K562 (cell line): ENCODE measurements at regions not wholly inside any gene's neighbourhood (a gene's known extent, or its start where the extent isn't known, plus 50 kb on each side); places are given as distances from the start of the nearest gene placed in this dataset.
"Not testable (repeated sequence)": the region's sequence is repeated elsewhere in the genome, so short reads cannot be mapped to it uniquely, and the experiment has no call there.

Source experiments
- ATAC-seq: fragments of 200-7000 bp; cut with Tn5 transposase; 3 replicates; pipeline ENCODE4 v1.9.1; 2020; ENCODE audit warnings: moderate library complexity
- BruUV-seq: library from RNA; stranded (reverse); fragments of 400-500 nt; replicated peaks from 2 replicates; lab custom pipeline; 2021; lab: Mats Ljungman, UMichigan
- CTCF ChIA-PET: fragments of 300-600 bp; formaldehyde crosslinking; extraction: SDS; loops from one replicate; lab custom pipeline; 2021; ENCODE audit warnings: low intra/inter-chr PET ratio; lab: Yijun Ruan, JAX
- POLR2A ChIA-PET: fragments of 300-600, 350-650 bp; sonication (Branson Sonifier 250); formaldehyde crosslinking; extraction: SDS; loops from one replicate; lab custom pipeline; 2021; ENCODE audit warnings: antibody characterized with exemption, inconsistent platforms; lab: Yijun Ruan, JAX
- DNase-seq, 4 experiments: peaks; one replicate each; pipeline versions ENCODE4 v3.0.0 to v3.0.0-alpha.2; 2011 to 2018; ENCODE audit warnings: low spot score in 3 of 4, mixed read lengths in 3 of 4; ENCODE audit errors: extremely low read depth in 1 of 4
- FAIRE-seq: peaks from 2 replicates; lab custom pipeline; 2011; peaks lifted over from hg19 to GRCh38; lab: Jason Lieb, UNC
- H2AFZ ChIP-seq: 2 replicates; pipeline ENCODE4 v1.6.0; 2011; ENCODE audit warnings: low read depth, low read length, control low read depth, inconsistent platforms
- H3K27ac ChIP-seq: fragments of 200-600 bp; 3 replicates; pipeline ENCODE4 v1.8.0; 2011; ENCODE audit warnings: low read depth, mild to moderate bottlenecking, control low read depth, inconsistent platforms, low read length, moderate library complexity, mixed read lengths; ENCODE audit errors: extremely low read depth
- H3K27me3 ChIP-seq, 2 experiments: fragments of 300-600 bp in 1 of 2; 2 replicates in 1 of 2; 3 replicates in 1 of 2; pipeline versions ENCODE4 v1.6.0 to v1.8.0; 2011; ENCODE audit warnings: inconsistent platforms in 2 of 2, low read length in 2 of 2, mild to moderate bottlenecking in 1 of 2, mixed read lengths in 1 of 2, moderate library complexity in 1 of 2; ENCODE audit not compliant: control insufficient read depth in 2 of 2, insufficient read depth in 2 of 2
- H3K36me3 ChIP-seq: fragments of 300-600 bp; 3 replicates; pipeline ENCODE4 v1.8.0; 2011; ENCODE audit warnings: mild to moderate bottlenecking, low read length, inconsistent platforms; ENCODE audit not compliant: control insufficient read depth, insufficient read depth
- H3K4me1 ChIP-seq, 2 experiments: fragments of 200-600 bp in 1 of 2; replicated peaks in 1 of 2; 2 replicates in 1 of 2; 3 replicates in 1 of 2; pipeline versions ENCODE4 v1.5.1 to v1.8.0; 2011; ENCODE audit warnings: inconsistent platforms in 2 of 2, low read length in 2 of 2, mild to moderate bottlenecking in 1 of 2, mixed read lengths in 1 of 2, moderate library complexity in 1 of 2; ENCODE audit not compliant: control insufficient read depth in 2 of 2, insufficient read depth in 2 of 2
- H3K4me2 ChIP-seq: 2 replicates; pipeline ENCODE4 v1.6.1; 2011; ENCODE audit warnings: low read length, control low read depth, inconsistent platforms, mixed read lengths; ENCODE audit not compliant: insufficient read depth
- H3K4me3 ChIP-seq: fragments of 200-600 bp; sonication (generic), shearing (Covaris generic); 2 replicates; pipeline ENCODE4 v1.5.1; 2016; ENCODE audit warnings: control low read depth, inconsistent platforms
- H3K79me2 ChIP-seq: fragments of 200-600 bp; 3 replicates; pipeline ENCODE4 v1.8.0; 2011; ENCODE audit warnings: low read length, inconsistent platforms; ENCODE audit not compliant: control insufficient read depth, insufficient read depth
- H3K9ac ChIP-seq, 2 experiments: 2 replicates each; pipeline versions ENCODE4 v1.6.0 to v1.6.1; 2011; ENCODE audit warnings: low read depth in 2 of 2, low read length in 2 of 2, control low read depth in 1 of 2, inconsistent platforms in 1 of 2, mild to moderate bottlenecking in 1 of 2, mixed read lengths in 1 of 2; ENCODE audit not compliant: insufficient read depth in 1 of 2
- H3K9me1 ChIP-seq: one replicate; pipeline ENCODE4 v1.6.0; 2011; ENCODE audit warnings: inconsistent platforms, mild to moderate bottlenecking, low read length, moderate library complexity; ENCODE audit not compliant: control insufficient read depth, insufficient read depth
- H3K9me3 ChIP-seq: replicated peaks from 2 replicates; pipeline ENCODE4 v1.5.1; 2011; ENCODE audit warnings: low read depth, low read length, inconsistent platforms; ENCODE audit not compliant: control insufficient read depth, insufficient read depth
- H4K20me1 ChIP-seq: replicated peaks from 2 replicates; pipeline ENCODE4 v1.6.1; 2011; ENCODE audit warnings: low read length, inconsistent platforms, mixed read lengths; ENCODE audit not compliant: control insufficient read depth, insufficient read depth
- FOXK2 ChIP-seq, 2 experiments: fragments of 450-650 bp; IDR thresholded peaks in 1 of 2; conservative IDR thresholded peaks in 1 of 2; 2 replicates each; pipeline ENCODE4 v1.6.1; 2016; ENCODE audit warnings: low read depth in 2 of 2, mild to moderate bottlenecking in 1 of 2
- HMBOX1 ChIP-seq: sonication (generic); IDR thresholded peaks from 2 replicates; pipeline ENCODE4 v1.6.1; 2016
- HOMEZ ChIP-seq: fragments of 250-450 bp; sonication (Bioruptor Pico); IDR thresholded peaks from 2 replicates; pipeline ENCODE4 v1.4.0; 2020; ENCODE audit warnings: mild to moderate bottlenecking, moderate library complexity
- MTA3 ChIP-seq: fragments of 450-650 bp; formaldehyde crosslinking; IDR thresholded peaks from 2 replicates; pipeline ENCODE4 v1.6.1; 2017; ENCODE audit warnings: mild to moderate bottlenecking, borderline replicate concordance
- SIRT6 ChIP-seq: IDR thresholded peaks from one replicate; pipeline ENCODE4 v1.6.1; 2012; ENCODE audit warnings: low read depth, mild to moderate bottlenecking, control low read depth, inconsistent platforms, low read length, moderate library complexity
- ZFP36 ChIP-seq: fragments of 150-350 bp; IDR thresholded peaks from 2 replicates; pipeline ENCODE4 v1.6.1; 2018; ENCODE audit warnings: low read length, low read depth; ENCODE audit not compliant: partially characterized antibody
- ZNF143 ChIP-seq: sonication (generic); formaldehyde crosslinking; IDR thresholded peaks from 2 replicates; pipeline ENCODE4 v1.9.0; 2022; ENCODE audit warnings: mild to moderate bottlenecking, missing genetic modification reagents
- ZNF197 ChIP-seq: fragments of 200-800 bp; sonication (Bioruptor generic); IDR thresholded peaks from 2 replicates; pipeline ENCODE4 v1.6.1; 2016; ENCODE audit warnings: low read depth, missing genetic modification characterization, missing compliant biosample characterization
- WGBS: fragments of 100-300 bp; shearing (Covaris generic); methylation state at CpG from one replicate; pipeline ENCODE4 v1.1.6; 2016; ENCODE audit warnings: low coverage, mixed read lengths; ENCODE audit not compliant: insufficient coverage; ENCODE audit errors: missing lambda C conversion rate; 5-methylcytosine and 5-hydroxymethylcytosine counted together
- in situ Hi-C: fragments of 300-500 bp; cut with MboI; formaldehyde crosslinking; loops from 4 replicates; pipeline ENCODE4 v1.15.0; 2018; ENCODE audit warnings: inconsistent platforms, mixed read lengths
- intact Hi-C: fragments of 100-400 bp; cut with micrococcal nuclease; formaldehyde crosslinking; loops from 2 replicates; pipeline ENCODE4 v1.14.2; 2022
- TF ChIP-seq, protein P1 (sequence below): fragments of 250-450 bp; sonication (Bioruptor Pico); IDR thresholded peaks from 2 replicates; pipeline ENCODE4 v1.8.0; 2022; ENCODE audit warnings: moderate library complexity, mild to moderate bottlenecking, inconsistent platforms

DNA sequence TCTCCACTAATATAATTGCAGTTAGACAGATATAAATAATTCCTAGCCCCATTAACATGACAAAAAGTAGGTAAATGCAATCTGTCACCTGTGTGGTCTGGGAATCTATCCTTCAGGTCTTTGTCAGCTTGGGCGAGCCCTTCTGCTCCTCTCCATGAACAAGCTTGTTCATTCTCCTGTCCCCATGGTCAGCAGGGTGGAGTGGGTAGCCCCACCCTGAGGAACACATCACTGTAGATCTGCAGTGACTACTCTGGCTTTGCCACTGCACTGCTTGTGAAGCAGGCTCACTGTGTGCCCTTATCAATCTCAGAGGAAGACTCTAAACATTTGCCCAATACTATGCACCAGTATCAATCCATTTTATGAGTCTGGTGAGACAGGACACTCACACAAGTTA, 279.0 kb downstream of the MATN1 start:
- in situ Hi-C loops: no loop called here
- H3K9me3 ChIP-seq: no peaks in the 10 kb centered on the region
- FAIRE-seq: no peak
- intact Hi-C loops: no loop called here
- H2AFZ ChIP-seq: no peak overlapping the region
- TF ChIP-seq ZNF143 (no peak), HOMEZ (no peak), ZNF197 (CRISPR knock-in tag) (no peak), SIRT6 (no peak), HMBOX1 (no peak), ZFP36 (no peak), FOXK2 (conservative IDR thresholded peaks at IDR 0.05 in 1 of 2, IDR thresholded peaks at IDR 0.05 in 1 of 2; ENCODE audit: low read depth in 2 of 2) (no peak), MTA3 (no peak)
- TF ChIP-seq, protein P1, sequence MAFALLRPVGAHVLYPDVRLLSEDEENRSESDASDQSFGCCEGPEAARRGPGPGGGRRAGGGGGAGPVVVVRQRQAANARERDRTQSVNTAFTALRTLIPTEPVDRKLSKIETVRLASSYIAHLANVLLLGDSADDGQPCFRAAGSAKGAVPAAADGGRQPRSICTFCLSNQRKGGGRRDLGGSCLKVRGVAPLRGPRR (CRISPR knock-in tag): no peak
- TF ChIP-seq, all 486 proteins: peak for 0
- no peak overlapping the region for H3K27ac ChIP-seq
- ATAC-seq (no peak), DNase-seq (no peak)
- no peak overlapping the region for H3K4me3 ChIP-seq
- ChIA-PET CTCF (interaction anchor here (0.6 kb wide), 1 partner anchor 1315 kb away, joined by 4 read pairs; no protein-coding TSS in a partner anchor), POLR2A (no interaction called here)
- peaks cover 0 to 15% of the 10 kb centered on the region in 2 experiments; a peak in 2 of 5 replicates for H3K27me3 ChIP-seq
- no peak overlapping the region for H3K4me2 ChIP-seq
- no peaks in the 10 kb centered on the region for H4K20me1 ChIP-seq
- no peak overlapping the region for H3K9ac ChIP-seq
- H3K4me1 ChIP-seq: no peaks in the 10 kb centered on the region
- H3K36me3 ChIP-seq: no peaks in the 10 kb centered on the region
- WGBS: 0% methylated on average over 1 of the region's 1 CpG
- H3K79me2 ChIP-seq: no peaks in the 10 kb centered on the region
- no TSS peak for BruUV-seq
- H3K9me1 ChIP-seq: no peaks in the 10 kb centered on the region

GRCh38 chr1:30438274-30438673, 285.1 kb downstream of the MATN1 start:
- H3K36me3 ChIP-seq, H2AFZ ChIP-seq, H3K4me3 ChIP-seq, H3K79me2 ChIP-seq, H3K9ac ChIP-seq, H3K4me2 ChIP-seq, intact Hi-C loops, H3K27ac ChIP-seq, in situ Hi-C loops, FAIRE-seq, H3K9me3 ChIP-seq, H3K27me3 ChIP-seq, H4K20me1 ChIP-seq, DNase-seq, BruUV-seq, H3K4me1 ChIP-seq, H3K9me1 ChIP-seq, CTCF ChIA-PET, ATAC-seq: not testable (repeated sequence)
- WGBS: 0% methylated on average over 8 of the region's 9 CpGs
- POLR2A ChIA-PET: interaction anchor here (0.6 kb wide), 2 partner anchors 15 to 679 kb away, joined by 3 read pairs; no protein-coding TSS in a partner anchor
